HG03025 (cell line): ENCODE measurements at regions not wholly inside any gene's neighbourhood (a gene's known extent, or its start where the extent isn't known, plus 50 kb on each side); places are given as distances from the start of the nearest gene placed in this dataset.
"Not testable (repeated sequence)": the region's sequence is repeated elsewhere in the genome, so short reads cannot be mapped to it uniquely, and the experiment has no call there.

Experiments
- ATAC-seq: cut with Tn5 transposase; IDR thresholded peaks from one replicate; pipeline ENCODE4 v1.9.1; 2021; ENCODE audit warnings: mild to moderate bottlenecking, moderate library complexity; ENCODE audit not compliant: unreplicated experiment, low FRiP score

DNA sequence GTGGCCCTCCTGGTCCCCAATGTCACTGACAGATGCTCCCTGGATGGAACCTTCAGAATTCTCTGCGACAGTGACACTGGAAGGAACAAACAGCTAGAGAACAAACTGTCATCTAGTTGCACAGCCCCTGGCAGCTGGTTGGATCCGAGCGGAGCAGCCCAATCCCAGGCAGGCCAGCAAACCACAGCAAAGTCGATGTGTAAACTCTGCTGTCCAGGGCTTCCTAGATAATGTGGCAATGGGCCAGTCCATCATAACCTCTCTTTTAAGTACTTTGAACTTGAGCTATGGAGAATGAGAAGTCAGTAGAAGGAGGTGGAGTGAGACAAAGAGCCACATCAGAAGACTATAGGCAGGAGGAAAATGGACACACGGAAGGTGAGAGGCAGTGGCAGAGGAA lies 323.0 kb downstream of the CBLN1 start:
- no peak for ATAC-seq

GRCh38 chr16:48956620-48957019 lies 325.0 kb downstream of the CBLN1 start:
- ATAC-seq = no peak

GRCh38 chr16:48955837-48956236 lies 325.8 kb downstream of the CBLN1 start:
- ATAC-seq = no peak

DNA sequence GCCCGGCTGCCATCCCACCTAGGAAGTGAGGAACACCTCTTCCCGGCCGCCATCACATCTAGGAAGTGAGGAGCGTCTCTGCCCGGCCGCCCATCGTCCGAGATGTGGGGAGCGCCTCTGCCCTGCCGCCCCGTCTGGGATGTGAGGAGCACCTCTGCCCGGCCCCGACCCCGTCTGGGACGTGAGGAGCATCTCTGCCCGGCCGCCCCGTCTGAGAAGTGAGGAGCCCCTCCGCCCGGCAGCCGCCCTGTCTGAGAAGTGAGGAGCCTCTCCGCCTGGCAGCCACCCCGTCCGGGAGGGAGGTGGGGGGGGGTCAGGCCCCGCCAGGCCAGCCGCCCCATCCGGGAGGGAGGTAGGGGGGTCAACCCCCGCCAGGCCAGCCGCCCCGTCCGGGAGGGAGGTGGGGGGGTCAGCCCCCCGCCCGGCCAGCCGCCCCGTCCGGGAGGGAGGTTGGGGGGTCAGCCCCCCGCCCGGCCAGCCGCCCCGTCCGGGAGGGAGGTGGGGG lies 330.0 kb downstream of the CBLN1 start:
- not testable (repeated sequence) for ATAC-seq

GRCh38 chr16:48950184-48950583 lies 331.5 kb downstream of the CBLN1 start:
- ATAC-seq = no peak

- ATAC-seq = no peak
These were observed 332.0 kb downstream of the CBLN1 start for GRCh38 chr16:48949636-48950035.

- no peak for ATAC-seq
These were observed 332.7 kb downstream of the CBLN1 start for GRCh38 chr16:48948911-48949310.

- ATAC-seq = no peak
These were observed 334.3 kb downstream of the CBLN1 start for GRCh38 chr16:48947371-48947713.

DNA sequence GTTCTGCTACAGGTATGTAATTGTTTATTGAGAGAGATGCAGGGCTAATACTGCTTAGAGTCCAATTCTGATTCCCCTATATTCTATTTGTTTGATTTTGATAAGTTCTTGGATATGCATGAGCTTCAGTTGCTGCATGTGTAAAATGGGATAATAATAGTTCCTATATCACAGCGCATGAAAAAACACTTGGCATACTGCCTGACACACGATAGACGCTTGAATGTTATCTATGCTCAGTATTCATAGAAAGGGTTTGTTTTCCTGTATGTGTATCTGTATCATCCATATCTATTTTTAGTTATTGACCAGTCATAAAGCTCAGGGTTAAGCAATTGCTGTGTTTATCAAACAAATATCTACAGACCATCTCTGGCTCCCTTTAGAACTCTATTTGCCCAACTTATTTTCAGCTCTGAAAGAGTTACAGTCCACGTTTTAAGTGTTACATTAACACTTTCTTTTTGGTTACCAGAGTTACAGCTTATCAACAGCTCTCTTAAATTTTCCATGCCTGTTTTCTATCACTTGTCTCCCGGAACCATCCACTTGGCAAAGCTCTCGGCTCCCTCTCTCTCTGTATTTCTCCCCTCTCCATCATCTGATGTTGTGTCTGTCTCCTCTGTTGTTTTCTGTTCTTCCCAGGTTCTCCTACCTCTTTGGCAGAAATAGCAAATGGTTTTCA lies 334.8 kb downstream of the CBLN1 start:
- ATAC-seq = no peak

DNA sequence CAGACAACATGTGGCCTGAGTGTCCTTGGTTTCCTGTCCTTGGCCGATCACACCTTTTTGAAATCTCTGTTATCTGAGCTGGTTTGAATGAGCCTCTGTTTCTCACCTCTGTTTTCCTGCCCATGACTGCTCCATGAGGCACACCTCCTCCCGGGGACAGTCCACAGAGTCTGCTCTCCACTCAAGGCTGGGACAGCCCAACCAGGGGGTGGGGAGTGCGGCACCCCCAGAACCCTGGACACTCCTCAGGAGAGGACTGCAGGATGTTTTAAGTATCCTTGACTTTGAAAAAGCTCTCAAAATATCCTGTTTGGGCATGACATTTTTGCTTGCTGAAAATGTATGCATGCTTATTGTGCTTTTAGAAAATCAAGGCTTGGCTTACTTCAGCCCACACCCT lies 333.0 kb upstream of the N4BP1 start:
- no peak for ATAC-seq

GRCh38 chr16:48936811-48937210 lies 326.8 kb upstream of the N4BP1 start:
- no peak for ATAC-seq

- ATAC-seq = no peak
These were observed 322.4 kb upstream of the N4BP1 start for GRCh38 chr16:48932216-48932855.

GRCh38 chr16:48930951-48931553 lies 321.1 kb upstream of the N4BP1 start:
- no peak for ATAC-seq

DNA sequence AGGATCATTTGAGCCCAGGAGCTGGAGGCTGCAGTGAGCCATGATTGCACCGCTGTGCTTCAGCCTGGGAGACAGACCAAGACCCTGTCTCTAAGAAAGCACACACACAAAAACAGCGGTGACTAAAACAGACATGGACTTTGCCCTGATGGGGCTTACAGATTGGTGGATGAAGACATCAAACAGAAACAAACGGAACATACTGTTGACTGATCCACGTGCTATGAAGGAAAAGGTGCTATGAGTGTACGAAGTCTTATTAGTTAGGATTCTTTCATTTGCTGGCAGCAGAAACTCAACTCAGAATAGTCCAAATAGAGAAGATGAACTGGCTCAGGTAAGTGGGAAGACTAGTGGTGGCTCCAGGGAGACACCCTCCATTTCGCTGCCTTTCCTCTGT lies 309.8 kb upstream of the N4BP1 start:
- ATAC-seq = no peak

- no peak for ATAC-seq
These were observed 308.7 kb upstream of the N4BP1 start for GRCh38 chr16:48918520-48919258.

GRCh38 chr16:48916566-48916965 lies 306.6 kb upstream of the N4BP1 start:
- ATAC-seq = no peak

DNA sequence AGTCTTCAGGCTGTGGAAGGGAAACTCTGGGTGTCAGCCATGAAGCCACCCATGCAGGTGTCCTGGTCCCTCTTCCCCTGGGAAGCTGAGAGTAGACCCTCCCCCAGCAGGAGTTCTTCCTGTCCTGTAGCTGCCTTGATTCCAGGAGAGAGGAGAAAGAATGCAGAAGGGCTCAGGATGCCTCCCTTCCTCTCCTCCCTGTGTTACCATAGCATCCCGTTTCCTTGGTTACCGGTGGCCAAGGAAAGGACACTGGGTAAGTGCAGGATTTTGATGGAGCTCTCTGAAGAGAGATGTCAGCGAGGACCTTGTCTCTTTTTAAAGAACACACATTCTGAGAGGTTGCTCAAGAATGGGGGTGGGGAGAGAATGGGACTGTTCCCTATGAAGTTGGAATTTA lies 304.1 kb upstream of the N4BP1 start:
- no peak for ATAC-seq

DNA sequence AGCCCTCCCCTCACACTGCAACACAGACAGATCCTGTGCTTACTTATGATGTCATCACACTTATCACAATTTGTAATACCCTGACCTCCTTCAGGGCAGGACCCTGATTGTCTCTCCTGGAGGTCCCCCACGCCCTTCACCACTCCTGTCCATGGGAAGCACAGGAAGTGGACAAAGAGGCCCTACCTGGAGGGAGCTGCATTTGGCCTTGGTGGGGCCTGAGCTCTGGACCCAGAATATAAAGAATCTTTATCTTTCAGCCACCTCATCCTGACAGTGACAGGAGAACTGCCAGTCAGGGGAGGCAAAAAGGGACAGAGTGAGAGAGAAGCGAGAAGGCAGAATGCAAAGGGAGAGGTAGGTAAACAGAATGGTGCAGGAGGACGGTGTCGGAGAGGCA lies 303.4 kb upstream of the N4BP1 start:
- ATAC-seq = no peak

DNA sequence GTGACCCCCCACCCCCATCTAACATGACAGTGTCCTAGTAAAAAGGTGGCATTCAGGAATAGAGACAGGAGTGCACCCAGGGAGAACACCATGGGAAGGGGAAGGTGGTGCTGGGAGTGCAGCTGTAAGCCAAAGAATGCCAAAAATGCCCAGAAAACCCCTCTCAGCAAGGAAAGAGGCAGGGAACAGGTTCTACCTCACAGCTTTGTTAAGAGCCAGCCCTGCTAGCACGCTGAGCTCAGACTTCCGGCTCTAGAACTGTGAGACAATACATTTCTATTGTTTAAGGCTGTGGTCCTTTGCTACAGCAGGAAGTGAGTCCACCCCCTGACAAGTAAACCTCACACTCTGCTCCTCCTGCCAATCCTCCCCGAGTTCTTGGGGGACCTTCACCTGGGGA lies 302.4 kb upstream of the N4BP1 start:
- no peak for ATAC-seq

DNA sequence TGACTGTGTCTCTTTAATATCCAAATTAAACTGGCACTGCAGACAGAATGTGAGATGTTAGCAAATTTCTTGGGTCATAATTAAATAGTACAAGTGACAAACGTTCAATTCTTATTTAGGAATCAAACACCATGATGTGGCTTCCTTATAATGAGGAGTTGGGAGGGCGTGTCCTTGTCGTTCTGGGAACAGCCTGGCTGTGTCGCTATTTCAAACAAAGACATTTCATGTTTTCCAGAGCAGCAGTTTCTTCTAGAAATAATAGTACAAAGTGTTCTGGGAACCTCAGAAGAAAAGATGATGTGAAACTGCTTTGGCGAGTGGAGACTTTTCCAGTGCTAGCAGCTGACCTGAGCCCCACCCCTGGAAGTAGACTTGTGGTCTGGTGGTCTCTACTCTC lies 301.7 kb upstream of the N4BP1 start:
- ATAC-seq = no peak

DNA sequence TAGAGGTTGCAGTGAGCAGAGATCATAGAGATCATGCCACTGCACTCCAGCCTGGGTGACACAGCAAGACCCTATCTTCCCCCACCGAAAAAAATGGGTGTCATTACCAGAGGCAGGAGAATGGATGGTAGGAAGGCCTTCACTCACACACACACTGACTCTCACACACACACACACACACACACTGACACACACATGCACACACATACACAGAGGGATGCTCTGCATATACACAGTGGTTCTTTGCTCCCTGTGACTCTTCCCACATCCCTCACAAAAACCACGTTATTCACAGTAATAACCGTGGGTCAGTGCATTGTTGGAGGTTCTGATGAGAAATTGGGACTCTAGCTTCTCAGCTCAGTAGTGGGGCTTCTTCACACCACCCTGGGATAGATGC lies 300.2 kb upstream of the N4BP1 start:
- ATAC-seq = no peak
